ENCODE measurements at regions not wholly inside any gene's neighbourhood (a gene's known extent, or its start where the extent isn't known, plus 50 kb on each side); places are given as distances from the start of the nearest gene placed in this dataset.
"Not testable (repeated sequence)": the region's sequence is repeated elsewhere in the genome, so short reads cannot be mapped to it uniquely, and the experiment has no call there.

DNA sequence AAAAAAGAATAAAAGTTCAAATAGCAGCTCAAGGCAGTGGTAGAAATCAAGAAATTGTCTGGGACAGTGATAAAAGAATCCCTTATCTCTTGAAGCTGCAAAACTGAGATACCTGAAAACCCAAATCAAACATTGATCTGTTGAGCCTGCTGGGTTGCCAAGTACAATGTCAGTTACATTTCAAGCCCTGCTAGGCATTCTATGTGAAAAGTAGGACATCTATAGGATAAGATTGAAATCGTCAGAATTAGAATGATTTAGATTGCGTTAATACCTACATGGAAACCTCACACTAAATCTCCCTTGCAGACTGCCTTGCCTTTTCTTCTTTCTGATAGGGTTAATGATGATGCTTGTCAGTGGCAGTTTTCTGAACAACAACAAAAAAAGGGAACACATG lies 1684.4 kb upstream of the B3GALT2 start:
- DNase-seq (ENCODE audit: low spot score in 2 of 2), result no peak
- WGBS, 2 donors, result 70 to 74% methylated on average over 2 of the region's 2 CpGs
- no peaks in the 10 kb centered on the region for H3K36me3 ChIP-seq
- H3K27ac ChIP-seq, result no peak overlapping the region
- TF ChIP-seq EP300 (IDR thresholded peaks at IDR 0.05) (no peak), POLR2A (IDR thresholded peaks at IDR 0.05) (no peak)
- TF ChIP-seq, protein P1, sequence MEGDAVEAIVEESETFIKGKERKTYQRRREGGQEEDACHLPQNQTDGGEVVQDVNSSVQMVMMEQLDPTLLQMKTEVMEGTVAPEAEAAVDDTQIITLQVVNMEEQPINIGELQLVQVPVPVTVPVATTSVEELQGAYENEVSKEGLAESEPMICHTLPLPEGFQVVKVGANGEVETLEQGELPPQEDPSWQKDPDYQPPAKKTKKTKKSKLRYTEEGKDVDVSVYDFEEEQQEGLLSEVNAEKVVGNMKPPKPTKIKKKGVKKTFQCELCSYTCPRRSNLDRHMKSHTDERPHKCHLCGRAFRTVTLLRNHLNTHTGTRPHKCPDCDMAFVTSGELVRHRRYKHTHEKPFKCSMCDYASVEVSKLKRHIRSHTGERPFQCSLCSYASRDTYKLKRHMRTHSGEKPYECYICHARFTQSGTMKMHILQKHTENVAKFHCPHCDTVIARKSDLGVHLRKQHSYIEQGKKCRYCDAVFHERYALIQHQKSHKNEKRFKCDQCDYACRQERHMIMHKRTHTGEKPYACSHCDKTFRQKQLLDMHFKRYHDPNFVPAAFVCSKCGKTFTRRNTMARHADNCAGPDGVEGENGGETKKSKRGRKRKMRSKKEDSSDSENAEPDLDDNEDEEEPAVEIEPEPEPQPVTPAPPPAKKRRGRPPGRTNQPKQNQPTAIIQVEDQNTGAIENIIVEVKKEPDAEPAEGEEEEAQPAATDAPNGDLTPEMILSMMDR (IDR thresholded peaks at IDR 0.05), result no peak
- H3K27me3 ChIP-seq, result no peaks in the 10 kb centered on the region
- no peaks in the 10 kb centered on the region for H3K4me1 ChIP-seq
- no peak overlapping the region for H3K4me3 ChIP-seq
- H3K9me3 ChIP-seq, result no peaks in the 10 kb centered on the region

- H3K27ac ChIP-seq, result no peak overlapping the region
- 3 to 15% methylated on average over 1 of the region's 1 CpG for WGBS, 2 donors
- no peaks in the 10 kb centered on the region for H3K27me3 ChIP-seq
- peaks cover 0 to 5% (median 0%) of the 10 kb centered on the region in 4 donors for H3K9me3 ChIP-seq
- H3K4me1 ChIP-seq, result no peaks in the 10 kb centered on the region
- TF ChIP-seq POLR2A (IDR thresholded peaks at IDR 0.05) (no peak), EP300 (IDR thresholded peaks at IDR 0.05) (no peak)
- TF ChIP-seq, protein P1 (IDR thresholded peaks at IDR 0.05), result no peak
- no peak for DNase-seq (ENCODE audit: low spot score in 2 of 2)
- H3K4me3 ChIP-seq, result no peak overlapping the region
- no peaks in the 10 kb centered on the region for H3K36me3 ChIP-seq
These were observed 1679.7 kb upstream of the B3GALT2 start for GRCh38 chr1:194866153-194866552.

- H3K4me3 ChIP-seq, result no peak overlapping the region
- no peak overlapping the region for H3K27ac ChIP-seq
- DNase-seq (ENCODE audit: low spot score in 2 of 2), result no peak
- TF ChIP-seq, protein P1 (IDR thresholded peaks at IDR 0.05), result no peak
- no peak for TF ChIP-seq EP300 (IDR thresholded peaks at IDR 0.05)
- no peak for TF ChIP-seq POLR2A (IDR thresholded peaks at IDR 0.05)
- 64 to 68% methylated on average over 4 of the region's 4 CpGs for WGBS, 2 donors
- H3K4me1 ChIP-seq, result no peaks in the 10 kb centered on the region
- H3K36me3 ChIP-seq, result no peaks in the 10 kb centered on the region
- H3K27me3 ChIP-seq, result no peaks in the 10 kb centered on the region
- peaks cover 0 to 5% (median 0%) of the 10 kb centered on the region in 4 donors for H3K9me3 ChIP-seq
These were observed 1679.0 kb upstream of the B3GALT2 start for GRCh38 chr1:194865383-194865782.

DNA sequence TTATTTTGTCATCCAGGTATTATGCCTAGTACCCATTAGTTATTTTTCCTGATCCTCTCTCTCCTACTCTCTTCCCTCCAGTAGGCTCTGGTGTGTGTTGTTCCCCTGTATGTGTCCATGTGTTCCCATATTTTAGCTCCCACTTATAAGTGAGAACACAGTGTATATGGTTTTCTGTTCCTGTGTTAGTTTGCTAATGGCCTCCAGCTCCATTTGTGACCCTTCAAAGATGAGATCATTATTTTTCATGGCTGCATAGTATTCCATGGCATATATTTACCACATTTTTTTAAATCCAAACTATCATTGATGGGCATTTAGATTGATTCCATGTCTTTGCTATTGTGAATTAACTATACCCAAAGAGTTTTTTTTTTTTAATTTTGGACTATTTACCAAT lies 1675.7 kb upstream of the B3GALT2 start:
- no peak overlapping the region for H3K27ac ChIP-seq

DNA sequence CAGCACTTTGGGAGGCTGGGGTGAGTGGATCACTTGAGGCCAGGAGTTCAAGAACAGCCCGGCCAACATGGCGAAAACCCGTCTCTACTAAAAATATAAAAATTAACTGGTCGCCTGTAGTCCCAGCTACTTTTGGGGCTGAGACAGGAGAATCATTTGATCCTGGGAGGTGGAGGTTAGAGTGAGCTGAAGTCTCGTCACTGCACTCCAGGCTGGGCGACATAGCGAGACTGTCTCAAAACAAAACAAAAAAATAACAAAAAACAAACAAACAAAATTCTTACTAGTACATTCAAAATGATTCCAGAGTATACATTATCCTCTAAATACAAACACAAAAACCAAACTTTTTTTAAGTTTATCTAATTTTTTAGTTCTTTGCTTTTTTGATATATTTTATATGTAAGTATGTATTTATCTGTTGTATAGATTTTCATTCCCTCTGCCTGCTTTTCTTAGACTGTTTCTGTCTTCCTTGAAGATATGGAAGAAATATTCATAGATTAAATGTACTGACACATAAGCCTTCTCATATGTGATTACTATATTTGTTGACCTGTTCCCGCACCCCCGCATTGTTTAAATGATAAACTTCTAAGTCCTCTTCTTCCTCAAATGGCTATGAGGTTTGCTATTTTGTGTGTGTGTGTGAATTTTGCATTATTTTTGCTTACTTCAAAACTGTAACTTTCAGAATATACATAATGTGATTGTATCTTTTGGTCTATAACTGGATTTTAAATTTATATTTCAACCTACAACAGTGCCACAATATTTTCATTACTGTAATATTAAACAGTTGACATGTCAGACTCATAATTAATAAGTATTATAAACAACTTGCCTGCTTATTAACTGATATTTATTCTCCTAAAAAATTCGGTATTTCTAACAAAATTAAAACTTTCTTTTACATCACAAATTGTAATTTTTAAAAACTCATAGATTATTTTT lies 1674.1 kb upstream of the B3GALT2 start:
- H3K4me3 ChIP-seq, result no peak overlapping the region
- TF ChIP-seq EP300 (IDR thresholded peaks at IDR 0.05), result no peak
- TF ChIP-seq, protein P1 (IDR thresholded peaks at IDR 0.05), result no peak
- TF ChIP-seq POLR2A (IDR thresholded peaks at IDR 0.05), result no peak
- no peaks in the 10 kb centered on the region for H3K36me3 ChIP-seq
- H3K9me3 ChIP-seq, result peaks cover 0 to 5% (median 0%) of the 10 kb centered on the region in 4 donors
- H3K4me1 ChIP-seq, result no peaks in the 10 kb centered on the region
- no peaks in the 10 kb centered on the region for H3K27me3 ChIP-seq
- 83 to 89% methylated on average over 10 of the region's 10 CpGs for WGBS, 2 donors
- H3K27ac ChIP-seq, result no peak overlapping the region
- no peak for DNase-seq (ENCODE audit: low spot score in 2 of 2)

More for the DNA sequence above, 1675.7 kb upstream of the B3GALT2 start:
- no peaks in the 10 kb centered on the region for H3K4me1 ChIP-seq
- H3K4me3 ChIP-seq, result no peak overlapping the region
- no peaks in the 10 kb centered on the region for H3K27me3 ChIP-seq
- no peak for DNase-seq (ENCODE audit: low spot score in 2 of 2)
- peaks cover 0 to 5% (median 0%) of the 10 kb centered on the region in 4 donors for H3K9me3 ChIP-seq
- H3K36me3 ChIP-seq, result no peaks in the 10 kb centered on the region
- no peak for TF ChIP-seq EP300 (IDR thresholded peaks at IDR 0.05)
- no peak for TF ChIP-seq POLR2A (IDR thresholded peaks at IDR 0.05)

DNA sequence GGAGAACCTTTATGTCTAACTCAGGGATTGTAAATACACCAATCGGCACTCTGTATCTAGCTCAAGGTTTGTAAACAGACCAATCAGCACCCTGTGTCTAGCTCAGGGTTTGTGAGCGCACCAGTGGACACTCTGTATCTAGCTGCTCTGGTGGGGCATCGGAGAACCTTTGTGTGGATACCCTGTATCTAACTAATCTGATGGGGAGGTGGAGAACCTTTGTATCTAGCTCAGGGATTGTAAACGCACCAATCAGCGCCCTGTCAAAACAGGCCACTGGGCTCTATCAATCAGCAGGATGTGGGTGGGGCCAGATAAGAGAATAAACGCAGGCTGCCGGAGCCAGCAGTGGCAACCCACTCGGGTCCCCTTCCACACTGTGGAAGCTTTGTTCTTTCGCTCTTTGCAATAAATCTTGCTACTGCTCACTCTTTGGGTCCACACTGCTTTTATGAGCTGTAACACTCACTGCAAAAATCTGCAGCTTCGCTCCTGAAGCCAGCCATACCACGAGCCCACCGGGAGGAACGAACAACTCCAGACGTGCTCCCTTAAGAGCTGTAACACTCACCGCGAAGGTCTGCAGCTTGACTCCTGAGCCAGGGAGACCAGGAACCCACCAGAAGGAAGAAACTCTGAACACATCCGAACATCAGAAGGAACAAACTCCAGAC lies 1673.2 kb upstream of the B3GALT2 start:
- H3K27ac ChIP-seq; H3K36me3 ChIP-seq; H3K4me1 ChIP-seq; H3K4me3 ChIP-seq; H3K9me3 ChIP-seq; DNase-seq (ENCODE audit: low spot score in 2 of 2); H3K27me3 ChIP-seq: not testable (repeated sequence)
- WGBS, 2 donors, result 86 to 89% methylated on average over 17 of the region's 17 CpGs

- not testable (repeated sequence) for H3K9me3 ChIP-seq; H3K4me3 ChIP-seq; H3K36me3 ChIP-seq; DNase-seq (ENCODE audit: low spot score in 2 of 2); H3K27ac ChIP-seq; H3K27me3 ChIP-seq; H3K4me1 ChIP-seq
- WGBS, 2 donors, result 91 to 96% methylated on average over 30 to 36 of the region's 39 CpGs
These were observed 1672.5 kb upstream of the B3GALT2 start for GRCh38 chr1:194858811-194859480.
